HAP-1 (cell line): ENCODE measurements at regions not wholly inside any gene's neighbourhood (a gene's known extent, or its start where the extent isn't known, plus 50 kb on each side); places are given as distances from the start of the nearest gene placed in this dataset.
"Not testable (repeated sequence)": the region's sequence is repeated elsewhere in the genome, so short reads cannot be mapped to it uniquely, and the experiment has no call there.

Experiments
- DNase-seq, 2 experiments: peaks; one replicate each; pipeline ENCODE4 v3.0.0-alpha.2; 2016 to 2020; ENCODE audit warnings: low spot score in 2 of 2
- H3K27me3 ChIP-seq: fragments of 250-450 bp; sonication (Bioruptor Pico); 2 replicates; pipeline ENCODE4 v1.5.1; 2020; ENCODE audit warnings: low read depth, mild to moderate bottlenecking, moderate library complexity
- H3K36me3 ChIP-seq: fragments of 250-450 bp; sonication (Bioruptor Pico); replicated peaks from 2 replicates; pipeline ENCODE4 v1.5.1; 2020; ENCODE audit warnings: mild to moderate bottlenecking
- H3K4me1 ChIP-seq: fragments of 250-450 bp; sonication (Bioruptor Pico); 2 replicates; pipeline ENCODE4 v1.5.1; 2020; ENCODE audit warnings: mild to moderate bottlenecking
- H3K4me3 ChIP-seq: fragments of 250-450 bp; sonication (Bioruptor Pico); 2 replicates; pipeline ENCODE4 v1.5.1; 2020; ENCODE audit warnings: mild to moderate bottlenecking, moderate library complexity
- H3K9me3 ChIP-seq: fragments of 250-450 bp; sonication (Bioruptor Pico); 2 replicates; pipeline ENCODE4 v1.5.1; 2020; ENCODE audit warnings: mild to moderate bottlenecking, moderate library complexity
- in situ Hi-C: fragments of 300-500 bp; cut with MboI; formaldehyde crosslinking; loops from 3 replicates; pipeline ENCODE4 v1.14.3; 2020; ENCODE audit warnings: low sequenced_read_pairs, inconsistent platforms, mixed read lengths

- no peak for DNase-seq
- no peaks in the 10 kb centered on the region for H3K36me3 ChIP-seq
- H3K9me3 ChIP-seq = 0 out of 2 replicates have a peak, but pooled peaks cover 3% of the 10 kb centered on the region
- no peak overlapping the region for H3K4me3 ChIP-seq
- no peaks in the 10 kb centered on the region for H3K27me3 ChIP-seq
- in situ Hi-C loops = no loop called here
- no peaks in the 10 kb centered on the region for H3K4me1 ChIP-seq
Measured at GRCh38 chr11:23840872-23841271, 656.0 kb upstream of the LUZP2 start.

GRCh38 chr11:23846902-23847422 is 649.9 kb upstream of the LUZP2 start:
- in situ Hi-C loops = no loop called here
- Histone ChIP-seq H3K4me1 (no peaks in the 10 kb centered on the region), H3K27me3 (no peaks in the 10 kb centered on the region), H3K4me3 (no peak overlapping the region), H3K9me3 (0 out of 2 replicates have a peak, but pooled peaks cover 3% of the 10 kb centered on the region), H3K36me3 (no peaks in the 10 kb centered on the region)
- no peak for DNase-seq

- in situ Hi-C loops = no loop called here
- no peak overlapping the region for H3K4me3 ChIP-seq
- H3K9me3 ChIP-seq = no peaks in the 10 kb centered on the region
- no peaks in the 10 kb centered on the region for H3K36me3 ChIP-seq
- DNase-seq = no peak
- no peaks in the 10 kb centered on the region for H3K27me3 ChIP-seq
- H3K4me1 ChIP-seq = no peaks in the 10 kb centered on the region
Measured at GRCh38 chr11:23851216-23851615, 645.6 kb upstream of the LUZP2 start.

- DNase-seq = no peak
- no peaks in the 10 kb centered on the region for H3K4me1 ChIP-seq
- in situ Hi-C loops = no loop called here
Measured at GRCh38 chr11:23856654-23857053, 640.2 kb upstream of the LUZP2 start.

GRCh38 chr11:23859087-23859486 is 637.8 kb upstream of the LUZP2 start:
- H3K9me3 ChIP-seq = no peaks in the 10 kb centered on the region
- H3K27me3 ChIP-seq = no peaks in the 10 kb centered on the region
- no peak for DNase-seq
- no peak overlapping the region for H3K4me3 ChIP-seq
- in situ Hi-C loops = no loop called here
- no peaks in the 10 kb centered on the region for H3K4me1 ChIP-seq
- no peaks in the 10 kb centered on the region for H3K36me3 ChIP-seq

More at GRCh38 chr11:23856654-23857053, 640.2 kb upstream of the LUZP2 start:
- no peaks in the 10 kb centered on the region for H3K36me3 ChIP-seq
- no peak overlapping the region for H3K4me3 ChIP-seq
- H3K9me3 ChIP-seq = no peaks in the 10 kb centered on the region
- H3K27me3 ChIP-seq = no peaks in the 10 kb centered on the region

GRCh38 chr11:23861615-23862014 is 635.2 kb upstream of the LUZP2 start:
- no peak overlapping the region for H3K4me3 ChIP-seq
- no peaks in the 10 kb centered on the region for H3K4me1 ChIP-seq
- in situ Hi-C loops = no loop called here
- H3K36me3 ChIP-seq = no peaks in the 10 kb centered on the region
- no peaks in the 10 kb centered on the region for H3K9me3 ChIP-seq
- H3K27me3 ChIP-seq = no peaks in the 10 kb centered on the region
- no peak for DNase-seq

- no peaks in the 10 kb centered on the region for H3K9me3 ChIP-seq
- no peaks in the 10 kb centered on the region for H3K4me1 ChIP-seq
- no peaks in the 10 kb centered on the region for H3K36me3 ChIP-seq
- no peaks in the 10 kb centered on the region for H3K27me3 ChIP-seq
- no peak overlapping the region for H3K4me3 ChIP-seq
- DNase-seq = no peak
- in situ Hi-C loops = no loop called here
Measured at GRCh38 chr11:23865341-23865975, 631.4 kb upstream of the LUZP2 start.

GRCh38 chr11:23866641-23867040 is 630.2 kb upstream of the LUZP2 start:
- H3K4me1 ChIP-seq = no peaks in the 10 kb centered on the region
- in situ Hi-C loops = no loop called here
- no peak overlapping the region for H3K4me3 ChIP-seq
- H3K9me3 ChIP-seq = no peaks in the 10 kb centered on the region
- DNase-seq = no peak
- no peaks in the 10 kb centered on the region for H3K36me3 ChIP-seq
- H3K27me3 ChIP-seq = no peaks in the 10 kb centered on the region

- H3K36me3 ChIP-seq = no peaks in the 10 kb centered on the region
- H3K9me3 ChIP-seq = no peaks in the 10 kb centered on the region
- no peaks in the 10 kb centered on the region for H3K4me1 ChIP-seq
- in situ Hi-C loops = no loop called here
- no peak overlapping the region for H3K4me3 ChIP-seq
- H3K27me3 ChIP-seq = no peaks in the 10 kb centered on the region
- no peak for DNase-seq
Measured at GRCh38 chr11:23869671-23870070, 627.2 kb upstream of the LUZP2 start.

GRCh38 chr11:23873406-23873805 is 623.4 kb upstream of the LUZP2 start:
- no peak overlapping the region for H3K4me3 ChIP-seq
- no peaks in the 10 kb centered on the region for H3K27me3 ChIP-seq
- DNase-seq = no peak
- H3K4me1 ChIP-seq = no peaks in the 10 kb centered on the region
- in situ Hi-C loops = no loop called here
- no peaks in the 10 kb centered on the region for H3K36me3 ChIP-seq
- no peaks in the 10 kb centered on the region for H3K9me3 ChIP-seq

GRCh38 chr11:23875176-23875850 is 621.5 kb upstream of the LUZP2 start:
- Histone ChIP-seq H3K4me3 (no peak overlapping the region), H3K4me1 (no peaks in the 10 kb centered on the region), H3K9me3 (no peaks in the 10 kb centered on the region), H3K36me3 (no peaks in the 10 kb centered on the region), H3K27me3 (no peaks in the 10 kb centered on the region)
- in situ Hi-C loops = no loop called here
- DNase-seq = no peak

- DNase-seq, in situ Hi-C loops, H3K9me3 ChIP-seq, H3K4me3 ChIP-seq, H3K27me3 ChIP-seq, H3K4me1 ChIP-seq, H3K36me3 ChIP-seq: not testable (repeated sequence)
Measured at GRCh38 chr11:23883426-23884048, 613.3 kb upstream of the LUZP2 start.

- H3K36me3 ChIP-seq = no peaks in the 10 kb centered on the region
- no peaks in the 10 kb centered on the region for H3K4me1 ChIP-seq
- H3K27me3 ChIP-seq = no peaks in the 10 kb centered on the region
- no peaks in the 10 kb centered on the region for H3K9me3 ChIP-seq
- in situ Hi-C loops = no loop called here
- no peak overlapping the region for H3K4me3 ChIP-seq
- no peak for DNase-seq
Measured at GRCh38 chr11:23884341-23884740, 612.5 kb upstream of the LUZP2 start.

GRCh38 chr11:23885801-23886200 is 611.1 kb upstream of the LUZP2 start:
- no peak overlapping the region for H3K4me3 ChIP-seq
- no peaks in the 10 kb centered on the region for H3K27me3 ChIP-seq
- DNase-seq = no peak
- in situ Hi-C loops = no loop called here
- no peaks in the 10 kb centered on the region for H3K4me1 ChIP-seq
- H3K36me3 ChIP-seq = no peaks in the 10 kb centered on the region
- no peaks in the 10 kb centered on the region for H3K9me3 ChIP-seq
